Astrocyte of the cerebellum (primary cell): ENCODE measurements at regions not wholly inside any gene's neighbourhood (a gene's known extent, or its start where the extent isn't known, plus 50 kb on each side); places are given as distances from the start of the nearest gene placed in this dataset.
"Not testable (repeated sequence)": the region's sequence is repeated elsewhere in the genome, so short reads cannot be mapped to it uniquely, and the experiment has no call there.

Source experiments
- DNase-seq: peaks from one replicate; pipeline ENCODE4 v3.0.0-alpha.2; 2011; ENCODE audit warnings: low read depth
- H3K4me3 ChIP-seq: 2 replicates; pipeline ENCODE4 v1.5.1; 2011; ENCODE audit warnings: mild to moderate bottlenecking, low read depth, low read length, moderate library complexity
- in situ Hi-C: cut with HindIII; loops from 2 replicates; pipeline ENCODE4 v1.10.0; 2017; ENCODE audit warnings: low sequenced_read_pairs
- TF ChIP-seq, protein P1 (sequence below): IDR thresholded peaks from 2 replicates; pipeline ENCODE4 v1.5.1; 2012; ENCODE audit warnings: low read length, low read depth, moderate library complexity, mild to moderate bottlenecking; ENCODE audit errors: missing control alignments

DNA sequence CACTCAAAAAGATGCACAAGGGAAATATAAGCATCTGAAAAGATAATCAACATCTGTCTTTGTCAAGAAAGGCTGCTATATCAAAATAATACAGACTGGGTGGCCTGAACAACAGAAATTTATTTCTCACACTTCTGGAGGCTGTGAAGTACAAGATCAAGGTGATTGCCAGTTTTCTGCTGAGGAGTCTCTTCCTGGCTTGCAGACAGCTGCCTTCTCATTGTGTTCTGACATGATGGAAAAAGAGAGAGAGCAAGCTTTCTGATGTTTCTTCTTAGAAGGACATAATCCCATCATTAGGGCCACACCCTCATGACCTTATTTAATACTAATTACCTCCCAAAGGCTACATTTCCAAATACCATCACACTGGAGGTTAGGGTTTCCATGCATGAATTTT, 1573.3 kb downstream of the SI start:
- DNase-seq, result no peak
- TF ChIP-seq, protein P1, sequence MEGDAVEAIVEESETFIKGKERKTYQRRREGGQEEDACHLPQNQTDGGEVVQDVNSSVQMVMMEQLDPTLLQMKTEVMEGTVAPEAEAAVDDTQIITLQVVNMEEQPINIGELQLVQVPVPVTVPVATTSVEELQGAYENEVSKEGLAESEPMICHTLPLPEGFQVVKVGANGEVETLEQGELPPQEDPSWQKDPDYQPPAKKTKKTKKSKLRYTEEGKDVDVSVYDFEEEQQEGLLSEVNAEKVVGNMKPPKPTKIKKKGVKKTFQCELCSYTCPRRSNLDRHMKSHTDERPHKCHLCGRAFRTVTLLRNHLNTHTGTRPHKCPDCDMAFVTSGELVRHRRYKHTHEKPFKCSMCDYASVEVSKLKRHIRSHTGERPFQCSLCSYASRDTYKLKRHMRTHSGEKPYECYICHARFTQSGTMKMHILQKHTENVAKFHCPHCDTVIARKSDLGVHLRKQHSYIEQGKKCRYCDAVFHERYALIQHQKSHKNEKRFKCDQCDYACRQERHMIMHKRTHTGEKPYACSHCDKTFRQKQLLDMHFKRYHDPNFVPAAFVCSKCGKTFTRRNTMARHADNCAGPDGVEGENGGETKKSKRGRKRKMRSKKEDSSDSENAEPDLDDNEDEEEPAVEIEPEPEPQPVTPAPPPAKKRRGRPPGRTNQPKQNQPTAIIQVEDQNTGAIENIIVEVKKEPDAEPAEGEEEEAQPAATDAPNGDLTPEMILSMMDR, result no peak
- in situ Hi-C loops, result no loop called here
- no peak overlapping the region for H3K4me3 ChIP-seq

DNA sequence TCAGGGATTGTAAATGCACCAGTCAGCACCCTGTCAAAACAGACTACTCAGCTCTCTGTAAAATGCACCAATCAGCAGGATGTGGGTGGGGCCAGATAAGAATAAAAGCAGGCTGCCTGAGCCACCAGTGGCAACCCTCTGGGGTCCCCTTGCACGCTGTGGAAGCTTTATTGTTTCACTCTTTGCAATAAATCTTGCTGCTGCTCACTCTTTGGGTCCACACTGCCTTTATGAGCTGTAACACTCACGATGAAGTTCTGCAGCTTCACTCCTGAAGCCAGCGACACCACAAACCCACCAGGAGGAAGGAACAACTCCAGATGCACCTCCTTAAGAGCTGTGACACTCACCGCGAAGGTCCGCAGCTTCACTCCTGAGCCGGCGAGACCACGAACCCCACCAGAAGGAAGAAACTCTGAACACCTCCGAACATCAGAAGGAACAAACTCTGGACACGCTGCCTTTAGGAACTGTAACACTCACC, 1578.5 kb downstream of the SI start:
- DNase-seq, in situ Hi-C loops, H3K4me3 ChIP-seq: not testable (repeated sequence)

DNA sequence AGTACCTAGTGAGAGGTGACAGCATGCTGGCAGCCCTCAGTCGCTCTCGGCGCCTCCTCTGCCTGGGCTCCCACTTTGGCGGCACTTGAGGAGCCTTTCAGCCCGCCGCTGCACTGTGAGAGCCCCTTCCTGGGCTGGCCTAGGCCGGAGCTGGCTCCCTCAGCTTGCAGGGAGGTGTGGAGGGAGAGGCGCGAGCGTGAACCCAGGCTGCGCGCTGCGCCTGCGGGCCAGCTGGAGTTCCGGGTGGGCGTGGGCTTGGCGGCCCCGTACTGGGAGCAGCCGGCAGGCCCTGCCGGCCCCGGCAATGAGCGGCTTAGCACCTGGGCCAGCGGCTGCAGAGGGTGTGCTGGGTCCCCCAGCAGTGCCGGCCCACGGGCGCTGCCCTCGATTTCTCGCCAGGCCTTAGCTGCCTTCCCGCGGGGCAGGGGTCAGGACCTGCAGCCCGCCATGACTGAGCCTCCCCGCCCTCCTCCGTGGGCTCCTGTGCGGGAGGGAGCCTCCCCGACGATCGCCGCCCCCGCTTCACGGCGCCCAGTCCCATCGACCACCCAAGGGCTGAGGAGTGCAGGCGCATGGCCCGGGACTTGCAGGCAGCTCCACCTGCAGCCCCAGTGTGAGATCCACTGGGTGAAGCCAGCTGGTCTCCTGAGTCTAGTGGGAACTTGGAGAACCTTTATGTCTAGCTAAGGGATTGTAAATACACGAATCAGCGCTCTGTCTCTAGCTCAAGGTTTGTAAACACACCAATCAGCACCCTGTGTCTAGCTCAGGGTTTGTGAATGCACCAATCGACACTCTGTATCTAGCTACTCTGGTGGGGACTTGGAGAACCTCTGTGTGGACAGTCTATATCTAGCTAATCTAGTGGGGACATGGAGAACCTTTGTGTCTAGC, 1579.2 kb downstream of the SI start:
- DNase-seq, H3K4me3 ChIP-seq, in situ Hi-C loops: not testable (repeated sequence)

DNA sequence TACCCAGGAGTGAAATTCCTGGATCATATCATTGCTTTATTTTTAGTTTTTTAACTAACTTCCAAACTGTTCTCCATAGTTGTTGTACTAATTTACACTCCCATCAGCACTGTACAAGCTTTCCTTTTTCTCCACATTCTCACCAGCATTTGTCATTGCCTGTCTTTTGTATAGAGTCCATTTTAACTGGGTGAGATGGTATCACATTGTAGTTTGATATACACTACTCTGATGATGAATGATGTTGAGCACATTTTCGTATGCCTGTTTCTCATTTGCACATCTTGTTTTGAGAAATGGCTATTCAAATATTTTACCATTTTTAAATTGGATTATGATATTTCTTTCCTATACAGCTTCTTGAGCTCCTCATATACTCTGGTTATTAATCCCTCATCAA, 1586.6 kb downstream of the SI start:
- H3K4me3 ChIP-seq, result no peak overlapping the region
- TF ChIP-seq, protein P1, result no peak
- no peak for DNase-seq
- in situ Hi-C loops, result no loop called here

DNA sequence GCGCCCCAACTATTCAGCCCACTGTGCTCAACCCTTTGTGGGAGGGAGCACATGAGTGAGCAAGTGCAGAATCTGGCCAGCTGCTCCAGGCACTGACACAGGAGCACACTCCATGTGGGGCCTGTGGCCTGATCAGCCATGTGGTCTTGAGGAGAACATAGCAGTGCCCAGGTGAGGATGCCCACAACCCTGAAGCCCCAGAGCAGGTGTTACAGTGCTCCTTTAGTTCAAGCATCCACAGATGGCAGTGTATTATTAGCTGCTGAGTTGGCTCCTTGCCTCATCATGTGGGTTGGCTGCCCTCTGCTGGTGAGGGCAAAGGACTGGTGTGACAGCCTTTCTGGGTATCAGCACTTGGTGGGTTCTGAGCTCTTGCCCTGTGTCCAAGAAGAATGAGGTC, 1588.2 kb downstream of the SI start:
- in situ Hi-C loops, result no loop called here
- DNase-seq, result no peak
- TF ChIP-seq, protein P1, result peak; percentile 43
- no peak overlapping the region for H3K4me3 ChIP-seq

DNA sequence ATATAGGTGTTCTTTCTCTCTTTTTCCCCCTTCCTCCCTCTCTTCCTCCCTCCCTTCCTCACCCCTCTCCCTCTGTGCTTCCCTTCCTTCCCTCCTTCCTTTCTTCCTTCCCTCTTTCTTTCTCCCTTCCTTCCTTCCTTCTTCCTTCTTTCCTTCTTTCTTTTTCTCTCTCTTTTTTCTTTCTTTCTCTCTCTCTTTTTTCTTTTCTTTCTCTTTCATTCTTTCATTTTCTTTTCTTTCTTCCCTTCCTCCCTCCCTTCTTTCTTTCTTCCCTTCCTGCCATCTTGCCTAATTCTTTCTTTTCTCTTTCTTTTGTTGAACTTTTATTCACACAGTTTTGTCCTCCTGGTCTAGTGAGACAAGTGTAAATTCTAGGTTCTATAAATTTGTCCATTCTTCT, 1595.6 kb downstream of the SI start:
- in situ Hi-C loops, result no loop called here
- TF ChIP-seq, protein P1, result no peak
- H3K4me3 ChIP-seq, result no peak overlapping the region
- no peak for DNase-seq

DNA sequence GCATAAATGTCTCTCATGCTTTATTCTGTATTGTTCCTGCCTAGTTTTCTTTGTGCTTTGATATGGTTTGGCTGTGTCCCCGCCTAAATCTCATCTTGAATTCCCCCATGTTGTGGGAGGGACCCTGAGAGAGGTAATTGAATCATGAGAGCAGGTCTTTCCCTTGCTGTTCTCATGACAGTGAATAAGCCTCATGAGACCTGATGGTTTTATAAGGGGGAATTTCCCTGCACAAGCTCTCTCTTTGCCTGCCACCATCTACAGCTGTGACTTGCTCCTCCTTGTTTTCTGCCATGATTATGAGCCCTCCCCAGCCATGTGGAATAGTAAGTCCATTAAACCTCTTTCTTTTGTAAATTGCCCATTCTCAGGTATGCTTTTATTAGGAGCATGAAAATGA, 1596.6 kb downstream of the SI start:
- no peak overlapping the region for H3K4me3 ChIP-seq
- no peak for DNase-seq
- in situ Hi-C loops, result no loop called here
- TF ChIP-seq, protein P1, result no peak
